ENCODE measurements at regions not wholly inside any gene's neighbourhood (a gene's known extent, or its start where the extent isn't known, plus 50 kb on each side); places are given as distances from the start of the nearest gene placed in this dataset.
"Not testable (repeated sequence)": the region's sequence is repeated elsewhere in the genome, so short reads cannot be mapped to it uniquely, and the experiment has no call there.

GRCh38 chrX:96540111-96540631, 144.5 kb upstream of the DIAPH2 start:
- DNase-seq = no peak

DNA sequence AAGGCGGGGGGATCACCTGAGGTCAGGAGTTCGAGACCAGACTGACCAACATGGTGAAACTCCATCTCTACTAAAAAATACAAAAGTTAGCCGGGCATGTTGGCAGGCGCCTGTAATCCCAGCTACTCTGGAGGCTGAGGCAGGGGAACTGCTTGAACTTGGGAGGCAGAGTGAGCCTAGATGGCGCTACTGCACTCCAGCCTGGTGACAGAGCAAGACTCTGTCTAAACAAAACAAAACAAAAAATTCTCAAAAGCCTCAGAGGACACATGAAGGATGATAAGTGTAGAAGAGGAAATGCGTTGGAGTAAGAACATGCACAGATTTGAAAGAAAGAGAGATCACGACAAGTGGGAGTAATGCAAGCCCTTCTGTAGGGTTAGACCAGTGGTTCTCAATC, 138.4 kb upstream of the DIAPH2 start:
- DNase-seq = not testable (repeated sequence)

DNA sequence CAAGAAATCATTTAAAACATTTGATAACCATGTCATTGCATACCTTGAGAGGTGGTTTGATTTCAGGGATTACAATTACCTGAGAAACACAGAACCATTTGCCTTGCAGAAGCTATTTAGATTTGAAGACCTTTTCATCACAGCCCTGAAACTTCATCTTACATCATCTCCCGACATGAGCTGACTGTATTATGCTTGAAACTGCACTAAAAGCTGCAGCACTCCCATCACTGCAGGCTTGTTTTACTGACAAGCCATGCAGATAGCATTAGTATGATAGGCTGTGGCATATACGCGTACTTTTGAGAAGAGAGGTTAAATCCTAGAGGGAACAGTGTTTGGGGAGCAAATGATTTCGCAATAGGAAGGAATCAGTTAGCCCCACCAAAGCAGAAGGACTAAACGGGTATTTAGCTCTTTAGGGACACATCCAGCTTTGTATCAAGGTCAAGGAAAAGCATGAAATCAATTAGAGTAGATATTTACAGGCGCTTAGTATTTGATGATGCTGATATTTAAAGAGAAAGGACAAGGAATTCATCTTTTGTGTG, 133.2 kb upstream of the DIAPH2 start:
- peak; percentile 29 for DNase-seq

DNA sequence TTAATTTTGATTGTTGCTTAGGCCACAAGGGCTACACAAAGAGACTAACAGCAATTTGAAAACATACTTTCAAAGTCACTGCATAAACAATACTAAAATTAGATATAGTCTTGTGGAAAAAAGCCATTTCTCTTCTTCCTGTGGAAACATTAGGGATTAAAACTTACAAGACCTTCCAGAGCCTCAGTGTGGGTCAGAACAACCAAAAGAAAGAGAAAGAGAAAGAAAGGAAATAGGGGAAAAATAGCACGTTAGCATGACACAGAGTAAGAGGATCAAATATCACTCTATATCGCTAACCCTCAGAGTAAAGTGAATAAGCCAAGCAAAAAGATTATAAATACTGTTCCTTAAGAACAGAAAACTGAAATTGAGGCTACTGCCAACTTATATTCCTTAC, 127.8 kb upstream of the DIAPH2 start:
- no peak for DNase-seq

- not testable (repeated sequence) for DNase-seq
Observed at GRCh38 chrX:96561129-96561528, 123.5 kb upstream of the DIAPH2 start.

DNA sequence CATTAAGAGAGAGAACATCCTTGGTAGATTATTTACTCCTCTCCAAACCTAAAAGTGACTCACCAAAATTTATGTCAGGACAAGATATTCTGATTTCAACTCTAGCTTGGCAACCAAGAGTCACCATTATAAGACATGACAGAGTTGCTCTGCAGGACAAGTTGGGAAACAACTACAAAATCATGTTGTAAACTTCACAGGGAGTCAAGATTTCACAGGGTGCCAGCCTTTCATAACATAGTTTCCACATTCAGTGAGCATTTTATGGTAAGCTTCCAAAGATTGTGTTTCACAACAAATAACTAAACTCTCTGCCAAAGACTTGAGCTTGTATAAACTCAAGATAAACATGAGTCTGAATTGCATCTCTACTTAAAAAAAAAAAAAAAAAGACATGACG, 121.0 kb upstream of the DIAPH2 start:
- no peak for DNase-seq

GRCh38 chrX:96564595-96564994, 120.0 kb upstream of the DIAPH2 start:
- no peak for DNase-seq

- no peak for DNase-seq
Observed at GRCh38 chrX:96566878-96567277, 117.8 kb upstream of the DIAPH2 start.

GRCh38 chrX:96568071-96568470, 116.6 kb upstream of the DIAPH2 start:
- no peak for DNase-seq

GRCh38 chrX:96569034-96569433, 115.6 kb upstream of the DIAPH2 start:
- DNase-seq = no peak

GRCh38 chrX:96575011-96575410, 109.6 kb upstream of the DIAPH2 start:
- no peak for DNase-seq

DNA sequence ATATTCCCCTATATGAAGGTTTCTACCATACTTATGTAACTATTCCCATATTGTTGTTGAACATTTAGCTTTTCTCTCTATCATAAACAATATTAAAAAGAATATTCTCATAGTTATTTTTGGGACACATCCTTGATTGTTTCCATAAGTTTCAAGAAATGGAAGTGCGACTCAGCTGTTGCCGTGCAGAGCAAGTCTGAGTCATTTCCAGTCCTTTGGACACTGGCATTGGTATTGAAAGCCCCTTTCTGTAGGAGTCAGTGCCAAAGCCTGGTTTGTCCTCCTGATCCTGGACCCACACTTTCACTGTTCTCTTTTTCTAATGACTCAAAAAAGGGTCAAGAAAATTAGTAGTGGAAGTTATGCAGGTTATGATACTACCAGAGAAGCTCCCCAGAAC, 108.3 kb upstream of the DIAPH2 start:
- no peak for DNase-seq

DNA sequence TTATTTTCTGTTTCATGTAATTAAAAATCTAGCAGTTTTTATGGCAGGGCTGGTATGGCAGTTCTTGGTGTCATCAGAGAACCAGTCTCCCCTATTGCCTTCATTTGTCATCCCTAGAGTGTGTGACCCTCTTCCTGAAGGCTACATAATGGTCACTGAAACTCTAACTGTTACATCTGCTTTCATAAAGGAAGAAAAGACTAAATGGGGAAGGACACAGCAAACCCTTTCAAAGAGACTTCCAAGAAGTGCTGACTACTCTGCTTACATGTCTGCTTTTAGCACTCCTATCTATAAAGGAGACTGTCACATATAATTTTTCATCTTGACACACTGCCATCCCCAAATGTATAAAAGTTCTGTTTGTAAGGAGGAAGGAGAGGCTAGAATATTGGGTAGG, 105.9 kb upstream of the DIAPH2 start:
- DNase-seq = no peak

DNA sequence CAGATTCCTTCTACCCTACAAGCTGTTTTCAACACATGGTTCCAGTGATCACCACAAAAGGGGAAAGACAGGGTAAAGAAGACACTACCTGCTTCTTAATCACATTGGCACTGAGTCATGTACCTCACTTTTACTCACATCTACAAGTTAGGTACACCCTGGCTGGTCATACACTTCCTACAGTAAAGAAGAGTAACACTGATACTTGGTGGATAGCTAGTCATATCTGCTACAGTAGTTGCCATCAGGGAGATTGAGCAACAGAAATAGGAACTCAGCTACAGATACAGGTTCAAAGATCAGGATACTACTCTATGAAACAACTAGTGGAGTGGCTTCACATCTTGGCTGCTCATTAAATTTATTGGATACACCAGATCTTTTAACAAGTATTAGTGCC, 105.4 kb upstream of the DIAPH2 start:
- no peak for DNase-seq

- no peak for DNase-seq
Observed at GRCh38 chrX:96590403-96590802, 94.2 kb upstream of the DIAPH2 start.

DNA sequence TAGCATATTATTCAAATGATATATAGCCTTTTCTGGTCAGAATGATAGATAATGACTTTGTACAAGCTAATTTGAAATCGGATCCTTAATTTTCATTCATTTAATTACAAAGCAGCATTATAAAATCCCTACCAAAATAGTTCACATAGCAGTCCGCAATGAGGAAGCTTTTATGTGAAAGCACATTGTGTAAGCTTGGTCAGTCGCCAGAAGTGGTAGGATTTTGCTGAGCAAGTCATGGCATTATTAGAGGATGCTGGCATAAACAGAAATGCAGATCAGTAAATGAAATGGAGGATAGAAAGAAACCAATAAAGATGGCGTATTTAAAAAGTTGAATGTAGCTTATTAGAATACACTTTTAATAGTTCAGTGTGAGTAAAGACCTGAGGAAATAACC, 93.2 kb upstream of the DIAPH2 start:
- no peak for DNase-seq

DNA sequence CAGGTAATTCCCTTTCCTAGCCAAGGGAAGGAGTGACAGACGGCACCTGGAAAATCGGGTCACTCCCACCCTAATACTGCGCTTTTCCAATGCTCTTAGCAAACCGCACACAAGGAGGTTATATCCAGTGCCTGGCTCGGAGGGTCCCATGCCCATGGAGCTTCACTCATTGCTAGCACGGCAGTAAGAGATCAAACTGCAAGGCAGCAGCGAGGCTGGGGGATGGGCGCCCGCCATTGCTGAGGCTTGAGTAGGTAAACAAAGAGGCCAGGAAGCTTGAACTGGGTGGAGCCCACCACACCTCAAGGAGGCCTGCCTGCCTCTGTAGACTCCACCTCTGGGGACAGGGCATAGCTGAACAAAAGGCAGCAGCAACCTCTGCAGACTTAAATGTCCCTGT, 86.8 kb upstream of the DIAPH2 start:
- DNase-seq = not testable (repeated sequence)

GRCh38 chrX:96611619-96612362, 72.9 kb upstream of the DIAPH2 start:
- DNase-seq = no peak

DNA sequence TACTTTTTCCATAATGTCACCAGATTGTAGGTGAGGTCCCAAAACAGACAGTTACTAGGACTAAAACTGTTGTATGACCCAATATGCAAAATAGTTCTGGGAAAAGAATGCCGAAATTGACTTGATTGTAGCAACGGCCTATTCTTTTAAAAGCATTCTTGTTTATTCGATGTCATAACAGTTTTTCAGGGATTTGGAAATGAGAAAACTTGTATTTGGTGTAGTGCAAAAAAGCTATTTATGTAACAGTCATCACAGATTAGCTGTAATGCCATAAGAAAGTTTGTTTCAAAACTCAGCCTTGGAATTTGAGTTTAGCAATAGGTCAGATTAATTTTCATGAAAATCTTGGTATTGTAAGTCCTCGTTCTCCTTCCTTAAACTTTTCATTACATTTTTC, 69.2 kb upstream of the DIAPH2 start:
- no peak for DNase-seq

DNA sequence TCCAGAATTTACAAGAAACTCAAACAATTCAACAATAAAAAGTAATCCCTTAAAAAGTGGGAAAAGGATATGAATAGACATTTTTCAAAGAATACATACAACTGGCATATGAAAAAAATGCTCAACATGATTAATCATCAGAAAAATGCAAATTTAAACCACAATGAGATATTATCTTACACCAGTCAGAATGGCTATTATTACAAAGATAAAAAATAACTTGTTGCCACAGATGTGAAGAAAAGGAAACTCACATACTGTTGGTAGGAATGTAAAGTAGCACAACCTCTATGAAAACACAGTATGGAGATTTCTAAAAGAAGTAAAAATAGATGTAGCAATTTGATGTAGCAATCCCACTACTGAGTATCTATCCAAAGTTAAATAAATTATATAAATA, 65.1 kb upstream of the DIAPH2 start:
- DNase-seq = no peak

DNA sequence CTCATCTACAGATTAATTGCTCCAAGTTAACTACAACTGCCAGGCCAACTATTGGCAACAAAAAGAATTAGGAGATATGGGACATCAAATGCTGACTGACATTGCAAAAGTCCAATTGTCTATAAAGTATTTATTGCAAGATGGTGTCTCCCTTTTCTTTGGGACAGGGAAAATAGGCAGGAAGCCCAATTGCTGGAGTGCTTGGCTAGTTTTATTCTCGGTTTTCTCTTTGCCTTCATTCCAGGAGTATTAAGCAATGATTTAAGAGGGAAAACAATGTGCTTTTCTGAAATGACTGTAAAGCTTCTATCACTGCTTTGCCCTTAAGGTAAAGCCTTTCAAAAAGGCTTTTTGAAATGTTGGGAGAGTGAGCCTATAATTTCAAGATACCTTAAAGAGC, 62.8 kb upstream of the DIAPH2 start:
- no peak for DNase-seq
